Neural cell (in vitro differentiated cells): ENCODE measurements at regions not wholly inside any gene's neighbourhood (a gene's known extent, or its start where the extent isn't known, plus 50 kb on each side); places are given as distances from the start of the nearest gene placed in this dataset.
"Not testable (repeated sequence)": the region's sequence is repeated elsewhere in the genome, so short reads cannot be mapped to it uniquely, and the experiment has no call there.

Experiments used
- H2AFZ ChIP-seq: fragments of 200-600, 300-800 bp; sonication (generic), shearing (Covaris generic); 2 replicates; pipeline ENCODE4 v1.6.0; 2014; ENCODE audit warnings: low read depth, mild to moderate bottlenecking, antibody characterized with exemption, low read length, moderate library complexity
- H3F3A ChIP-seq: fragments of 200-600 bp; shearing (Covaris generic); 2 replicates; pipeline ENCODE4 v1.6.1; 2016; ENCODE audit warnings: mild to moderate bottlenecking, moderate library complexity, mixed read lengths, antibody characterized with exemption, low read length; ENCODE audit not compliant: insufficient read depth, poor library complexity, severe bottlenecking
- H3K27ac ChIP-seq: fragments of 200-600, 300-800 bp; sonication (generic), shearing (Covaris generic); 2 replicates; pipeline ENCODE4 v1.5.1; 2014; ENCODE audit warnings: mild to moderate bottlenecking, low read length, moderate library complexity
- H3K27me3 ChIP-seq: fragments of 300-800, 200-600 bp; sonication (generic), shearing (Covaris generic); 2 replicates; pipeline ENCODE4 v1.6.0; 2014; ENCODE audit warnings: mild to moderate bottlenecking, low read depth, low read length, moderate library complexity; ENCODE audit not compliant: insufficient read depth
- H3K36me3 ChIP-seq: fragments of 300-800, 200-600 bp; sonication (generic), shearing (Covaris generic); 2 replicates; pipeline ENCODE4 v1.5.1; 2014; ENCODE audit warnings: mild to moderate bottlenecking, antibody characterized with exemption, low read length, moderate library complexity; ENCODE audit not compliant: insufficient read depth
- H3K4me2 ChIP-seq: fragments of 300-800, 200-600 bp; sonication (generic), shearing (Covaris generic); 2 replicates; pipeline ENCODE4 v1.6.0; 2014; ENCODE audit warnings: mild to moderate bottlenecking, low read length
- H3K4me3 ChIP-seq: fragments of 300-800, 200-600 bp; sonication (generic), shearing (Covaris generic); 2 replicates; pipeline ENCODE4 v1.5.1; 2014; ENCODE audit warnings: mild to moderate bottlenecking, low read length, moderate library complexity
- H3K79me2 ChIP-seq: fragments of 200-600 bp; shearing (Covaris generic); replicated peaks from 2 replicates; pipeline ENCODE4 v1.6.0; 2014; ENCODE audit warnings: mild to moderate bottlenecking, low read length, moderate library complexity; ENCODE audit not compliant: insufficient read depth
- H3K9ac ChIP-seq: fragments of 300-800, 200-600 bp; sonication (generic), shearing (Covaris generic); 2 replicates; pipeline ENCODE4 v1.6.1; 2016; ENCODE audit warnings: mild to moderate bottlenecking, low read length, mixed read lengths
- H3K9me2 ChIP-seq: fragments of 200-600 bp; shearing (Covaris generic); 2 replicates; pipeline ENCODE4 v1.6.1; 2016; ENCODE audit warnings: mild to moderate bottlenecking, low read length, mixed read lengths; ENCODE audit not compliant: insufficient read depth
- H3K9me3 ChIP-seq: fragments of 200-600, 300-800 bp; sonication (generic), shearing (Covaris generic); 2 replicates; pipeline ENCODE4 v1.6.1; 2016; ENCODE audit warnings: mild to moderate bottlenecking, mixed run types, low read length, moderate library complexity, mixed read lengths
- H4K20me1 ChIP-seq: fragments of 200-600 bp; shearing (Covaris generic); 2 replicates; pipeline ENCODE4 v1.6.1; 2016; ENCODE audit warnings: mild to moderate bottlenecking, mixed run types; ENCODE audit not compliant: insufficient read depth
- CTCF ChIP-seq: fragments of 450-650 bp; IDR thresholded peaks from 2 replicates; pipeline ENCODE4 v1.5.1; 2014; ENCODE audit warnings: antibody characterized with exemption, mild to moderate bottlenecking, moderate library complexity; ENCODE audit not compliant: poor library complexity, severe bottlenecking
- EZH2 ChIP-seq: fragments of 200-600, 300-800 bp; shearing (Covaris generic), sonication (generic); IDR thresholded peaks from 2 replicates; pipeline ENCODE4 v1.6.1; 2014; ENCODE audit warnings: antibody characterized with exemption, low read length, borderline replicate concordance, mild to moderate bottlenecking; ENCODE audit not compliant: insufficient read depth, poor library complexity, severe bottlenecking
- MXI1 ChIP-seq: fragments of 450-650 bp; conservative IDR thresholded peaks from 2 replicates; pipeline ENCODE4 v1.6.1; 2014; ENCODE audit warnings: antibody characterized with exemption, mild to moderate bottlenecking; ENCODE audit not compliant: poor library complexity, severe bottlenecking
- POLR2AphosphoS5 ChIP-seq: IDR thresholded peaks from 2 replicates; pipeline ENCODE4 v1.6.1; 2012
- RAD21 ChIP-seq: fragments of 450-650 bp; conservative IDR thresholded peaks from 2 replicates; pipeline ENCODE4 v1.6.1; 2014; ENCODE audit warnings: antibody characterized with exemption, mild to moderate bottlenecking, moderate library complexity
- SMC3 ChIP-seq: fragments of 450-650 bp; conservative IDR thresholded peaks from 2 replicates; pipeline ENCODE4 v1.6.1; 2014; ENCODE audit warnings: antibody characterized with exemption, mild to moderate bottlenecking, moderate library complexity; ENCODE audit not compliant: poor library complexity
- TAF1 ChIP-seq: IDR thresholded peaks from 2 replicates; pipeline ENCODE4 v1.6.1; 2012; ENCODE audit warnings: low read depth
- TF ChIP-seq, protein P1 (sequence below): IDR thresholded peaks from 2 replicates; pipeline ENCODE4 v1.6.1; 2012; ENCODE audit warnings: borderline replicate concordance

- H3K9me3 ChIP-seq, result no peaks in the 10 kb centered on the region
- TF ChIP-seq MXI1, result no peak
- TF ChIP-seq RAD21, result no peak
- TF ChIP-seq EZH2, result no peak
- TF ChIP-seq CTCF, result no peak
- H3K9me2 ChIP-seq, result no peaks in the 10 kb centered on the region
- no peaks in the 10 kb centered on the region for H4K20me1 ChIP-seq
- no peak overlapping the region for H3K27ac ChIP-seq
- no peak overlapping the region for H3K4me3 ChIP-seq
- no peaks in the 10 kb centered on the region for H3K79me2 ChIP-seq
- no peak overlapping the region for H3K9ac ChIP-seq
- no peak overlapping the region for H3K4me2 ChIP-seq
- H3F3A ChIP-seq, result no peaks in the 10 kb centered on the region
- H2AFZ ChIP-seq, result no peak overlapping the region
- no peaks in the 10 kb centered on the region for H3K36me3 ChIP-seq
- H3K27me3 ChIP-seq, result no peaks in the 10 kb centered on the region
Observed at GRCh38 chr14:43503508-43503907, 1003.6 kb downstream of the FSCB start.

GRCh38 chr14:43492359-43492758 lies 1014.7 kb downstream of the FSCB start:
- not testable (repeated sequence) for H2AFZ ChIP-seq, H4K20me1 ChIP-seq, H3K27me3 ChIP-seq, H3K36me3 ChIP-seq, H3K9me3 ChIP-seq, H3K4me2 ChIP-seq, H3K9ac ChIP-seq, H3K9me2 ChIP-seq, H3F3A ChIP-seq, H3K79me2 ChIP-seq, H3K4me3 ChIP-seq, H3K27ac ChIP-seq

- no peaks in the 10 kb centered on the region for H3F3A ChIP-seq
- H3K9ac ChIP-seq, result no peak overlapping the region
- H3K36me3 ChIP-seq, result no peaks in the 10 kb centered on the region
- no peak overlapping the region for H2AFZ ChIP-seq
- TF ChIP-seq, protein P1, sequence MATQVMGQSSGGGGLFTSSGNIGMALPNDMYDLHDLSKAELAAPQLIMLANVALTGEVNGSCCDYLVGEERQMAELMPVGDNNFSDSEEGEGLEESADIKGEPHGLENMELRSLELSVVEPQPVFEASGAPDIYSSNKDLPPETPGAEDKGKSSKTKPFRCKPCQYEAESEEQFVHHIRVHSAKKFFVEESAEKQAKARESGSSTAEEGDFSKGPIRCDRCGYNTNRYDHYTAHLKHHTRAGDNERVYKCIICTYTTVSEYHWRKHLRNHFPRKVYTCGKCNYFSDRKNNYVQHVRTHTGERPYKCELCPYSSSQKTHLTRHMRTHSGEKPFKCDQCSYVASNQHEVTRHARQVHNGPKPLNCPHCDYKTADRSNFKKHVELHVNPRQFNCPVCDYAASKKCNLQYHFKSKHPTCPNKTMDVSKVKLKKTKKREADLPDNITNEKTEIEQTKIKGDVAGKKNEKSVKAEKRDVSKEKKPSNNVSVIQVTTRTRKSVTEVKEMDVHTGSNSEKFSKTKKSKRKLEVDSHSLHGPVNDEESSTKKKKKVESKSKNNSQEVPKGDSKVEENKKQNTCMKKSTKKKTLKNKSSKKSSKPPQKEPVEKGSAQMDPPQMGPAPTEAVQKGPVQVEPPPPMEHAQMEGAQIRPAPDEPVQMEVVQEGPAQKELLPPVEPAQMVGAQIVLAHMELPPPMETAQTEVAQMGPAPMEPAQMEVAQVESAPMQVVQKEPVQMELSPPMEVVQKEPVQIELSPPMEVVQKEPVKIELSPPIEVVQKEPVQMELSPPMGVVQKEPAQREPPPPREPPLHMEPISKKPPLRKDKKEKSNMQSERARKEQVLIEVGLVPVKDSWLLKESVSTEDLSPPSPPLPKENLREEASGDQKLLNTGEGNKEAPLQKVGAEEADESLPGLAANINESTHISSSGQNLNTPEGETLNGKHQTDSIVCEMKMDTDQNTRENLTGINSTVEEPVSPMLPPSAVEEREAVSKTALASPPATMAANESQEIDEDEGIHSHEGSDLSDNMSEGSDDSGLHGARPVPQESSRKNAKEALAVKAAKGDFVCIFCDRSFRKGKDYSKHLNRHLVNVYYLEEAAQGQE, result no peak
- TF ChIP-seq POLR2AphosphoS5 (no peak), SMC3 (no peak), CTCF (no peak), RAD21 (no peak), TAF1 (no peak)
- no peaks in the 10 kb centered on the region for H3K27me3 ChIP-seq
- H3K79me2 ChIP-seq, result no peaks in the 10 kb centered on the region
- H3K9me3 ChIP-seq, result no peaks in the 10 kb centered on the region
- H3K4me2 ChIP-seq, result no peak overlapping the region
- H3K9me2 ChIP-seq, result no peaks in the 10 kb centered on the region
- no peak overlapping the region for H3K4me3 ChIP-seq
- H3K27ac ChIP-seq, result no peak overlapping the region
- no peaks in the 10 kb centered on the region for H4K20me1 ChIP-seq
Observed at GRCh38 chr14:43483415-43483814, 1023.7 kb downstream of the FSCB start.
